ENCODE measurements at regions not wholly inside any gene's neighbourhood (a gene's known extent, or its start where the extent isn't known, plus 50 kb on each side); places are given as distances from the start of the nearest gene placed in this dataset.

DNA sequence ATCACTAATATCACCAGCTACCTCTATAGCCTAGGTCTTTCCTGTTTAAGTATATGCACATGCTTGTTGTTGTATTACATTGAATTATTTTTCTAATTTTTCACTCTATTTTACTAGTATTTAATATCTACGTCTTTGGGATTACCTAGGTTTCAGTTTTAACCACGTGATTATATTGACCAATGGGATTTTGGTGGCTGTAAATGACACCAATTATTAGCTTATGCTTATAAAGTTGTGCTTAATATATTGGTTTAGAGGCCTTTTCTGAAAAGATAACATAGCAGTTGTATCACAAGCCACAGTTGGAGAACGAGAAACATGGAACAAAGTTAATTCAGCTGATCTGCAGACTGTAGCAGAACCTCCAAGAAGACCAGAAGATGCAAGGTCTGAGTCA lies 104.8 kb upstream of the PRDM9 start:
- no peak overlapping the region for H2BK12ac ChIP-seq (ENCODE audit: low read length in 2 of 2)
- no peak overlapping the region for H3K9ac ChIP-seq (ENCODE audit: low read length)
- no peak overlapping the region for H2AK5ac ChIP-seq (ENCODE audit: low read length, severe bottlenecking)
- no peaks in the 10 kb centered on the region for H3K36me3 ChIP-seq (ENCODE audit: control insufficient read depth in 1 of 2, insufficient read depth in 2 of 2, low read depth in 1 of 2, low read length in 2 of 2)
- 81% methylated on average over 3 of the region's 3 CpGs for WGBS
- H3K4me3 ChIP-seq (ENCODE audit: insufficient read depth in 1 of 2, low read depth in 1 of 2, low read length in 2 of 2), result no peak overlapping the region
- no peaks in the 10 kb centered on the region for H3K4me1 ChIP-seq (ENCODE audit: control insufficient read depth, insufficient read depth, low read depth, low read length)
- no peak overlapping the region for H3K4ac ChIP-seq (ENCODE audit: low read depth in 1 of 2, low read length in 2 of 2)
- H2BK5ac ChIP-seq (ENCODE audit: low read depth, low read length, poor library complexity, severe bottlenecking), result no peak overlapping the region
- no peak for DNase-seq
- H3K14ac ChIP-seq (ENCODE audit: low read length in 2 of 2), result no peak overlapping the region
- H3K27ac ChIP-seq (ENCODE audit: low read length, poor library complexity, severe bottlenecking), result no peak overlapping the region
- H3K79me1 ChIP-seq (replicated peaks; ENCODE audit: low read length, poor library complexity, severe bottlenecking), result no peaks in the 10 kb centered on the region
- peaks cover 4% of the 10 kb centered on the region for H3K9me3 ChIP-seq (ENCODE audit: control insufficient read depth, low read length)
- H3K27me3 ChIP-seq (ENCODE audit: control insufficient read depth in 1 of 2, insufficient read depth in 1 of 2, low read length in 2 of 2), result no peaks in the 10 kb centered on the region
- H4K8ac ChIP-seq (ENCODE audit: low read length), result no peak overlapping the region
- H2AFZ ChIP-seq (ENCODE audit: low read depth, low read length), result no peak overlapping the region
- no peak overlapping the region for H3K18ac ChIP-seq (ENCODE audit: low read depth in 1 of 2, low read length in 2 of 2)
- no peak overlapping the region for H4K91ac ChIP-seq (ENCODE audit: low read length)
- H3K4me2 ChIP-seq (ENCODE audit: low read length, poor library complexity, severe bottlenecking), result no peak overlapping the region
- H2BK15ac ChIP-seq (ENCODE audit: low read depth, poor library complexity, severe bottlenecking), result no peak overlapping the region
- no peak overlapping the region for H3K23ac ChIP-seq (ENCODE audit: low read length in 2 of 2)
- H2BK120ac ChIP-seq (ENCODE audit: low read depth, low read length), result no peak overlapping the region

DNA sequence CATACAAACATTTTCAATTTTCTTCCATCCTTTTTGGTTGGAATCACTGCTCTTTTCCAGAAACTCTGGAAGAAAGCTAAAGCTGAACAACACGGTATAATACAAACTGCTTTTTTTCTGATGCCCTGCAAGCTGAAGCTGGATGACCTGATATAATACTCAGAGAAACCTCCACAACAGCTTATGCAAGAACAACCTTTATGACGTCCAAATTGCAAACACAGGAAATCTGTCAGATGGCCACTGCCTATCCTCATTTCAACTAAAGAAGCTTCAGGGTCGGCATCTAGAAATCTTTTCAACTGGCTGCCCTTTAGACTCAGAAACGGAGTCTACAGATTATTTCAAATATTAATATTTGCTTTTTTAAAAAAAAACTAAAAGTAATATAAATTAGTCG lies 106.5 kb upstream of the PRDM9 start:
- no peak overlapping the region for H2AK5ac ChIP-seq (ENCODE audit: low read length, severe bottlenecking)
- no peak overlapping the region for H3K23ac ChIP-seq (ENCODE audit: low read length in 2 of 2)
- no peaks in the 10 kb centered on the region for H3K36me3 ChIP-seq (ENCODE audit: control insufficient read depth in 1 of 2, insufficient read depth in 2 of 2, low read depth in 1 of 2, low read length in 2 of 2)
- H3K9me3 ChIP-seq (ENCODE audit: control insufficient read depth, low read length), result peaks cover 4% of the 10 kb centered on the region
- no peak overlapping the region for H3K14ac ChIP-seq (ENCODE audit: low read length in 2 of 2)
- H2BK12ac ChIP-seq (ENCODE audit: low read length in 2 of 2), result no peak overlapping the region
- H2BK15ac ChIP-seq (ENCODE audit: low read depth, poor library complexity, severe bottlenecking), result no peak overlapping the region
- 69% methylated on average over 2 of the region's 5 CpGs for WGBS
- no peaks in the 10 kb centered on the region for H3K27me3 ChIP-seq (ENCODE audit: control insufficient read depth in 1 of 2, insufficient read depth in 1 of 2, low read length in 2 of 2)
- no peak overlapping the region for H3K18ac ChIP-seq (ENCODE audit: low read depth in 1 of 2, low read length in 2 of 2)
- H3K9ac ChIP-seq (ENCODE audit: low read length), result no peak overlapping the region
- no peak overlapping the region for H4K91ac ChIP-seq (ENCODE audit: low read length)
- no peak for DNase-seq
- H3K4me1 ChIP-seq (ENCODE audit: control insufficient read depth, insufficient read depth, low read depth, low read length), result no peaks in the 10 kb centered on the region
- no peak overlapping the region for H2BK120ac ChIP-seq (ENCODE audit: low read depth, low read length)
- H3K27ac ChIP-seq (ENCODE audit: low read length, poor library complexity, severe bottlenecking), result no peak overlapping the region
- no peak overlapping the region for H3K4ac ChIP-seq (ENCODE audit: low read depth in 1 of 2, low read length in 2 of 2)
- H4K8ac ChIP-seq (ENCODE audit: low read length), result no peak overlapping the region
- no peak overlapping the region for H3K4me3 ChIP-seq (ENCODE audit: insufficient read depth in 1 of 2, low read depth in 1 of 2, low read length in 2 of 2)
- no peak overlapping the region for H2AFZ ChIP-seq (ENCODE audit: low read depth, low read length)
- H3K79me1 ChIP-seq (replicated peaks; ENCODE audit: low read length, poor library complexity, severe bottlenecking), result no peaks in the 10 kb centered on the region
- no peak overlapping the region for H2BK5ac ChIP-seq (ENCODE audit: low read depth, low read length, poor library complexity, severe bottlenecking)
- H3K4me2 ChIP-seq (ENCODE audit: low read length, poor library complexity, severe bottlenecking), result no peak overlapping the region

DNA sequence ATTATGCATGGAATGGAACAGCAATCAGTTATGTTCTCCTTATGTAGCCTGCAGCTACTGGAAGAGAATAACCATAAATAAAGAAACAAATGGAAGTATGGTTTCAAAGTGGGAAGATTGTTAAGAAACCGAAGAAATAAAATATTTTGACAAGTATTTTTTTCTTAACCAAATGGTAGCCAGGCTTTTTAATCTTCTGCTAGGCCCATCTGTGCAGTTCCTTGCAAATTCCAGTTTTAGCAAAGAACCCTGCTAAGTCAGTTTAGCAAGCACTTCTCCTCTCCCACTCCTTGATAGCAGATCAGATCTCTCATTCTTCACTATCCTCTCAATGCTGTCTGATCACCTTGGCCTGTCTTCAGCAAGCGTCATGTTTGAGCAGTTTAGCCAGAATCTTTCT lies 111.1 kb upstream of the PRDM9 start:
- no peaks in the 10 kb centered on the region for H3K36me3 ChIP-seq (ENCODE audit: control insufficient read depth in 1 of 2, insufficient read depth in 2 of 2, low read depth in 1 of 2, low read length in 2 of 2)
- no peaks in the 10 kb centered on the region for H3K4me1 ChIP-seq (ENCODE audit: control insufficient read depth, insufficient read depth, low read depth, low read length)
- no peaks in the 10 kb centered on the region for H3K79me1 ChIP-seq (replicated peaks; ENCODE audit: low read length, poor library complexity, severe bottlenecking)
- no peak overlapping the region for H4K8ac ChIP-seq (ENCODE audit: low read length)
- H2AFZ ChIP-seq (ENCODE audit: low read depth, low read length), result no peak overlapping the region
- no peak overlapping the region for H3K14ac ChIP-seq (ENCODE audit: low read length in 2 of 2)
- no peak overlapping the region for H2BK12ac ChIP-seq (ENCODE audit: low read length in 2 of 2)
- H2AK5ac ChIP-seq (ENCODE audit: low read length, severe bottlenecking), result no peak overlapping the region
- peaks cover 12% of the 10 kb centered on the region for H3K9me3 ChIP-seq (ENCODE audit: control insufficient read depth, low read length)
- no peaks in the 10 kb centered on the region for H3K27me3 ChIP-seq (ENCODE audit: control insufficient read depth in 1 of 2, insufficient read depth in 1 of 2, low read length in 2 of 2)
- H3K4ac ChIP-seq (ENCODE audit: low read depth in 1 of 2, low read length in 2 of 2), result no peak overlapping the region
- no peak overlapping the region for H4K91ac ChIP-seq (ENCODE audit: low read length)
- DNase-seq, result no peak
- no peak overlapping the region for H3K4me2 ChIP-seq (ENCODE audit: low read length, poor library complexity, severe bottlenecking)
- no peak overlapping the region for H3K18ac ChIP-seq (ENCODE audit: low read depth in 1 of 2, low read length in 2 of 2)
- 67% methylated on average over 1 of the region's 2 CpGs for WGBS
- H2BK15ac ChIP-seq (ENCODE audit: low read depth, poor library complexity, severe bottlenecking), result no peak overlapping the region
- H3K9ac ChIP-seq (ENCODE audit: low read length), result no peak overlapping the region
- no peak overlapping the region for H2BK120ac ChIP-seq (ENCODE audit: low read depth, low read length)
- H3K4me3 ChIP-seq (ENCODE audit: insufficient read depth in 1 of 2, low read depth in 1 of 2, low read length in 2 of 2), result no peak overlapping the region
- H2BK5ac ChIP-seq (ENCODE audit: low read depth, low read length, poor library complexity, severe bottlenecking), result no peak overlapping the region
- H3K23ac ChIP-seq (ENCODE audit: low read length in 2 of 2), result no peak overlapping the region
- H3K27ac ChIP-seq (ENCODE audit: low read length, poor library complexity, severe bottlenecking), result no peak overlapping the region

DNA sequence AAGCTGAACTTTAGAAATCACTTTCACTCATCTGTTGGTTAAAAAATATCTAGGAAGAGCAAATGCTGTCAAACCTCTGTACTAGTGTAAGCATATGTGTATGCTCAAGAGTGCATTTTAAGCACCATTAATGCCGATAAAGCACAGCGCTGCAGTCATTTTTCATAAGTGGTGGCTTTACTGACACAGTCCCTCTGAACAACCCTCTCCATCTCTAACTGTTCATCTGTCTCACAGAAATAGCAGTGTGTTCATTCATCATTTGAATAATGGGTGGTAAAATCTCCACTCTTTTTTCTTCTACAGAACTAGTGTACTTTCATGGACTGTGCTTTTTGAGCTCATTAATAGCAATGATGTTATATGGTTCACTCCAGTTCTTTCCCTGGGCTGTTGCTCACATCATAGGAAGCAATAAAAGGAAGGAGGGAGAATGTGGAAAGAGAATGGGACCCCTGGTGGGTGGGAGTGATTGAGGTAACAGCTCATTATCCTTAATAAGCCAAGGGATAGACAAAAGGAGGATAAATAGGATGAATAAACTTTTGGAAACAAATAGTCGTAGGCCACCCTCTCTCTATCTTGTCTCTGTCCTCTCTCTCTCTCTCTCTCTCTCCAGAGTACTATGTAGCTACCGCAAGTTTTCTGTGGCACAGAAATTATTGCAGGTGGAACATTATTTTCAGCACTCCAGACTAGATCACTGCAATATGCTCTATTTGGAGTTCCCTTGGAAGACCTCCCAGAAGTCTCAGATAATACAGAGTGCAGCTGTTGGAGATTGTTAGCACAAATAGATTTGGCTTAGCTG lies 117.9 kb upstream of the PRDM9 start:
- Histone ChIP-seq H2BK5ac (ENCODE audit: low read depth, low read length, poor library complexity, severe bottlenecking) (no peak overlapping the region), H3K36me3 (ENCODE audit: control insufficient read depth in 1 of 2, insufficient read depth in 2 of 2, low read depth in 1 of 2, low read length in 2 of 2) (no peaks in the 10 kb centered on the region), H3K79me1 (replicated peaks; ENCODE audit: low read length, poor library complexity, severe bottlenecking) (no peaks in the 10 kb centered on the region), H3K4me3 (ENCODE audit: insufficient read depth in 1 of 2, low read depth in 1 of 2, low read length in 2 of 2) (no peak overlapping the region), H2BK15ac (ENCODE audit: low read depth, poor library complexity, severe bottlenecking) (no peak overlapping the region), H2BK12ac (ENCODE audit: low read length in 2 of 2) (no peak overlapping the region), H2BK120ac (ENCODE audit: low read depth, low read length) (no peak overlapping the region), H3K9ac (ENCODE audit: low read length) (no peak overlapping the region), H3K27me3 (ENCODE audit: control insufficient read depth in 1 of 2, insufficient read depth in 1 of 2, low read length in 2 of 2) (no peaks in the 10 kb centered on the region), H3K27ac (ENCODE audit: low read length, poor library complexity, severe bottlenecking) (no peak overlapping the region), H2AFZ (ENCODE audit: low read depth, low read length) (no peak overlapping the region), H3K4me1 (ENCODE audit: control insufficient read depth, insufficient read depth, low read depth, low read length) (no peaks in the 10 kb centered on the region), H4K91ac (ENCODE audit: low read length) (no peak overlapping the region), H3K4me2 (ENCODE audit: low read length, poor library complexity, severe bottlenecking) (no peak overlapping the region), H3K9me3 (ENCODE audit: control insufficient read depth, low read length) (peaks cover 6% of the 10 kb centered on the region), H2AK5ac (ENCODE audit: low read length, severe bottlenecking) (no peak overlapping the region), H4K8ac (ENCODE audit: low read length) (no peak overlapping the region), H3K23ac (ENCODE audit: low read length in 2 of 2) (no peak overlapping the region), H3K14ac (ENCODE audit: low read length in 2 of 2) (no peak overlapping the region), H3K4ac (ENCODE audit: low read depth in 1 of 2, low read length in 2 of 2) (no peak overlapping the region), H3K18ac (ENCODE audit: low read depth in 1 of 2, low read length in 2 of 2) (no peak overlapping the region)
- WGBS, result 80% methylated on average over 2 of the region's 4 CpGs
- no peak for DNase-seq

Measured in mesenchymal stem cell (in vitro differentiated cells and primary cell).